H1 (cell line): ENCODE measurements at regions not wholly inside any gene's neighbourhood (a gene's known extent, or its start where the extent isn't known, plus 50 kb on each side); places are given as distances from the start of the nearest gene placed in this dataset.

Source experiments
- CTCF ChIA-PET: fragments of 300-600 bp; sonication (Branson Sonifier 250); formaldehyde crosslinking; loops from one replicate; lab custom pipeline; 2021; ENCODE audit not compliant: partially characterized antibody; lab: Charles Lee
- POLR2A ChIA-PET: fragments of 300-600 bp; sonication (Branson Sonifier 250); formaldehyde crosslinking; loops from one replicate; lab custom pipeline; 2021; ENCODE audit warnings: inconsistent platforms; ENCODE audit not compliant: partially characterized antibody; lab: Charles Lee
- DNase-seq, 2 experiments: peaks; one replicate each; pipeline versions ENCODE4 v3.0.0 to v3.0.0-alpha.2; 2010 to 2022; ENCODE audit warnings: low spot score in 2 of 2, low read depth in 1 of 2, mixed read lengths in 1 of 2
- FAIRE-seq: peaks from 2 replicates; lab custom pipeline; 2011; peaks lifted over from hg19 to GRCh38; lab: Jason Lieb, UNC
- H2AFZ ChIP-seq: 2 replicates; pipeline ENCODE4 v1.8.1; 2012; ENCODE audit warnings: low read length, inconsistent platforms
- H2AK5ac ChIP-seq: 2 replicates; pipeline ENCODE4 v1.6.1; 2013; ENCODE audit warnings: low read depth, low read length
- H2BK120ac ChIP-seq: replicated peaks from 2 replicates; pipeline ENCODE3; 2013; ENCODE audit warnings: low read depth, low read length, inconsistent platforms
- H2BK12ac ChIP-seq: 2 replicates; pipeline ENCODE4 v1.6.1; 2013; ENCODE audit warnings: low read depth, low read length
- H2BK15ac ChIP-seq: 2 replicates; pipeline ENCODE4 v1.6.1; 2013; ENCODE audit warnings: low read length
- H2BK20ac ChIP-seq: 2 replicates; pipeline ENCODE4 v1.6.1; 2013; ENCODE audit warnings: low read length
- H2BK5ac ChIP-seq: 2 replicates; pipeline ENCODE4 v1.6.1; 2013; ENCODE audit warnings: low read depth, low read length
- H3K14ac ChIP-seq: 2 replicates; pipeline ENCODE4 v1.6.1; 2013; ENCODE audit warnings: inconsistent platforms; ENCODE audit not compliant: insufficient read length
- H3K18ac ChIP-seq: 2 replicates; pipeline ENCODE4 v1.6.1; 2013; ENCODE audit warnings: low read length; ENCODE audit errors: extremely low read depth
- H3K23ac ChIP-seq: 2 replicates; pipeline ENCODE4 v1.6.1; 2013; ENCODE audit warnings: inconsistent platforms; ENCODE audit not compliant: insufficient read length
- H3K23me2 ChIP-seq: 2 replicates; pipeline ENCODE4 v1.6.1; 2013; ENCODE audit warnings: low read depth, low read length
- H3K27ac ChIP-seq: 2 replicates; pipeline ENCODE4 v1.6.1; 2011; ENCODE audit warnings: low read depth, low read length, inconsistent platforms
- H3K27me3 ChIP-seq, 4 experiments: replicated peaks in 1 of 4; 1 replicate in 1 of 4; 2 replicates in 3 of 4; pipeline versions ENCODE4 v1.6.1 to v1.8.1; 2011 to 2013; ENCODE audit warnings: low read length in 3 of 4, mild to moderate bottlenecking in 3 of 4, inconsistent platforms in 2 of 4, mixed read lengths in 2 of 4, moderate library complexity in 1 of 4; ENCODE audit not compliant: control insufficient read depth in 3 of 4, insufficient read depth in 3 of 4; ENCODE audit errors: extremely low read depth in 1 of 4
- H3K36me3 ChIP-seq, 4 experiments: 2 replicates each; pipeline versions ENCODE4 v1.6.1 to v1.8.1; 2011 to 2013; ENCODE audit warnings: mild to moderate bottlenecking in 4 of 4, low read length in 3 of 4, moderate library complexity in 2 of 4, control low read depth in 1 of 4, inconsistent platforms in 1 of 4; ENCODE audit not compliant: insufficient read depth in 4 of 4, control insufficient read depth in 2 of 4
- H3K4ac ChIP-seq: replicated peaks from 2 replicates; pipeline ENCODE3; 2013; ENCODE audit warnings: low read length, low read depth, mixed read lengths, inconsistent platforms; ENCODE audit not compliant: insufficient read length
- H3K4me1 ChIP-seq, 4 experiments: replicated peaks in 1 of 4; 1 replicate in 1 of 4; 2 replicates in 3 of 4; pipeline versions ENCODE4 v1.6.1 to v1.8.1; 2011 to 2013; ENCODE audit warnings: low read length in 3 of 4, inconsistent platforms in 2 of 4, mixed read lengths in 1 of 4; ENCODE audit not compliant: insufficient read depth in 4 of 4, control insufficient read depth in 3 of 4
- H3K4me2 ChIP-seq, 2 experiments: 2 replicates each; pipeline versions ENCODE4 v1.6.1 to v1.8.1; 2011 to 2013; ENCODE audit warnings: low read depth in 2 of 2, low read length in 2 of 2, control low read depth in 1 of 2, inconsistent platforms in 1 of 2, mild to moderate bottlenecking in 1 of 2; ENCODE audit not compliant: insufficient read depth in 1 of 2
- H3K4me3 ChIP-seq, 4 experiments: fragments of 200-600, 300-600 bp in 1 of 4; sonication (generic), shearing (Covaris generic), sonication (Bioruptor Twin) in 1 of 4; 2 replicates each; pipeline versions ENCODE4 v1.5.1 to v1.8.1; 2011 to 2016; ENCODE audit warnings: low read length in 4 of 4, low read depth in 3 of 4, control low read depth in 2 of 4, inconsistent platforms in 2 of 4, mild to moderate bottlenecking in 2 of 4, mixed read lengths in 1 of 4, moderate library complexity in 1 of 4; ENCODE audit not compliant: insufficient read depth in 2 of 4; ENCODE audit errors: extremely low read depth in 1 of 4
- H3K56ac ChIP-seq: replicated peaks from 2 replicates; pipeline ENCODE3; 2013; ENCODE audit warnings: low read depth, mild to moderate bottlenecking, mixed read lengths, low read length, inconsistent platforms; ENCODE audit not compliant: insufficient read length
- H3K79me1 ChIP-seq: 2 replicates; pipeline ENCODE4 v1.6.1; 2013; ENCODE audit warnings: low read depth, low read length, control low read depth
- H3K79me2 ChIP-seq, 2 experiments: 2 replicates each; pipeline versions ENCODE4 v1.6.1 to v1.8.1; 2012 to 2013; ENCODE audit warnings: low read length in 2 of 2, mild to moderate bottlenecking in 2 of 2, inconsistent platforms in 1 of 2; ENCODE audit not compliant: insufficient read depth in 2 of 2, control insufficient read depth in 1 of 2
- H3K9ac ChIP-seq, 4 experiments: replicated peaks in 1 of 4; 1 replicate in 1 of 4; 2 replicates in 3 of 4; pipeline versions ENCODE4 v1.6.1 to v1.8.1; 2011 to 2013; ENCODE audit warnings: low read depth in 3 of 4, low read length in 3 of 4, control low read depth in 2 of 4, mild to moderate bottlenecking in 2 of 4, moderate library complexity in 2 of 4, inconsistent platforms in 1 of 4; ENCODE audit errors: extremely low read depth in 1 of 4
- H3K9me3 ChIP-seq, 2 experiments: 2 replicates each; pipeline versions ENCODE4 v1.6.1 to v1.8.1; 2012 to 2013; ENCODE audit warnings: mild to moderate bottlenecking in 2 of 2, moderate library complexity in 2 of 2, control low read depth in 1 of 2, inconsistent platforms in 1 of 2, low read depth in 1 of 2, low read length in 1 of 2, mixed read lengths in 1 of 2; ENCODE audit not compliant: insufficient read depth in 2 of 2
- H4K20me1 ChIP-seq, 2 experiments: replicated peaks in 1 of 2; 2 replicates each; pipeline versions ENCODE3 to v1.8.1; 2011 to 2013; ENCODE audit warnings: inconsistent platforms in 2 of 2, low read length in 2 of 2, mild to moderate bottlenecking in 1 of 2; ENCODE audit not compliant: insufficient read depth in 2 of 2, control insufficient read depth in 1 of 2
- H4K5ac ChIP-seq: 2 replicates; pipeline ENCODE4 v1.6.1; 2013; ENCODE audit warnings: low read length, low read depth, mixed read lengths, inconsistent platforms; ENCODE audit not compliant: insufficient read length
- H4K8ac ChIP-seq: 2 replicates; pipeline ENCODE4 v1.8.0; 2013; ENCODE audit warnings: mild to moderate bottlenecking, moderate library complexity, low read length, inconsistent platforms; ENCODE audit not compliant: insufficient read depth; ENCODE audit errors: extremely low read depth
- H4K91ac ChIP-seq: replicated peaks from 2 replicates; pipeline ENCODE3; 2013; ENCODE audit warnings: low read length, mixed read lengths, inconsistent platforms; ENCODE audit not compliant: insufficient read length
- CREB1 ChIP-seq: IDR thresholded peaks from 2 replicates; pipeline ENCODE4 v1.6.1; 2012; ENCODE audit warnings: inconsistent platforms
- CTBP2 ChIP-seq: IDR thresholded peaks from 2 replicates; pipeline ENCODE4 v1.7.0; 2011; ENCODE audit warnings: borderline replicate concordance, mild to moderate bottlenecking, moderate library complexity, mixed read lengths, low read length; ENCODE audit not compliant: insufficient read depth, insufficient read length
- EP300 ChIP-seq, 2 experiments: IDR thresholded peaks; 1 replicate in 1 of 2; 2 replicates in 1 of 2; pipeline ENCODE4 v1.6.1; 2011 to 2012; ENCODE audit warnings: low read depth in 2 of 2, low read length in 2 of 2, mild to moderate bottlenecking in 2 of 2, borderline replicate concordance in 1 of 2, inconsistent platforms in 1 of 2, moderate library complexity in 1 of 2
- HDAC2 ChIP-seq, 2 experiments: fragments of 300-600 bp in 1 of 2; sonication (generic) in 1 of 2; IDR thresholded peaks; 2 replicates each; pipeline ENCODE4 v1.6.1; 2011 to 2012; ENCODE audit warnings: low read depth in 2 of 2, low read length in 2 of 2, mild to moderate bottlenecking in 2 of 2, moderate library complexity in 2 of 2, borderline replicate concordance in 1 of 2, inconsistent platforms in 1 of 2
- HDAC6 ChIP-seq: IDR thresholded peaks from one replicate; pipeline ENCODE4 v1.7.1; 2012; ENCODE audit warnings: low read depth, mild to moderate bottlenecking, inconsistent platforms, low read length, moderate library complexity
- KDM4A ChIP-seq: IDR thresholded peaks from one replicate; pipeline ENCODE4 v1.7.1; 2012; ENCODE audit warnings: low read depth, mild to moderate bottlenecking, moderate library complexity, low read length, inconsistent platforms; ENCODE audit not compliant: severe bottlenecking
- MAFK ChIP-seq: IDR thresholded peaks from 2 replicates; pipeline ENCODE4 v1.6.1; 2012; ENCODE audit warnings: low read depth, mild to moderate bottlenecking, improper control_type of control experiment, low read length
- POU5F1 ChIP-seq: IDR thresholded peaks from 2 replicates; pipeline ENCODE4 v1.6.1; 2011; ENCODE audit warnings: low read depth, mild to moderate bottlenecking, low read length, moderate library complexity
- RBBP5 ChIP-seq: IDR thresholded peaks from 2 replicates; pipeline ENCODE4 v1.7.1; 2012; ENCODE audit warnings: low read depth, mild to moderate bottlenecking, inconsistent platforms, low read length, moderate library complexity, borderline replicate concordance
- RNF2 ChIP-seq: fragments of 200-900, 300-1000 bp; sonication (generic); IDR thresholded peaks from 2 replicates; pipeline ENCODE4 v1.7.1; 2016; ENCODE audit warnings: borderline replicate concordance, low read depth, mild to moderate bottlenecking, antibody characterized with exemption, low read length; ENCODE audit not compliant: poor library complexity, severe bottlenecking; ENCODE audit errors: missing control alignments
- SAP30 ChIP-seq: fragments of 300-600 bp; sonication (generic); IDR thresholded peaks from 2 replicates; pipeline ENCODE4 v1.7.1; 2012; ENCODE audit warnings: low read length, moderate library complexity, mild to moderate bottlenecking, inconsistent platforms; ENCODE audit not compliant: insufficient read depth, insufficient replicate concordance
- SP2 ChIP-seq: IDR thresholded peaks from 2 replicates; pipeline ENCODE4 v1.6.1; 2012; ENCODE audit warnings: mild to moderate bottlenecking, low read length, inconsistent platforms
- TAF1 ChIP-seq: IDR thresholded peaks from 2 replicates; pipeline ENCODE4 v1.6.1; 2011; ENCODE audit warnings: mild to moderate bottlenecking, low read depth, low read length
- YY1 ChIP-seq: IDR thresholded peaks from 2 replicates; pipeline ENCODE4 v1.6.1; 2011; ENCODE audit warnings: low read depth, mild to moderate bottlenecking, low read length
- WGBS, 2 experiments: shearing (Covaris generic) in 1 of 2; methylation state at CpG; one replicate each; pipeline versions ENCODE4 v1.1.6 to v1.1.7; 2013 to 2015; ENCODE audit warnings: low lambda C conversion rate in 2 of 2, mixed read lengths in 2 of 2, inconsistent platforms in 1 of 2, low coverage in 1 of 2, missing lambda C conversion rate in 1 of 2; ENCODE audit not compliant: insufficient replicate concordance in 2 of 2, insufficient coverage in 1 of 2, insufficient read length in 1 of 2; ENCODE audit errors: extremely low coverage in 1 of 2, missing lambda C conversion rate in 1 of 2; 5-methylcytosine and 5-hydroxymethylcytosine counted together

GRCh38 chr11:131305005-131305404, 65.4 kb upstream of the NTM start:
- Histone ChIP-seq H3K23me2 (no peaks in the 10 kb centered on the region), H2AK5ac (no peak overlapping the region), H2BK20ac (no peak overlapping the region), H3K9ac (no peak overlapping the region), H3K4me1 (no peaks in the 10 kb centered on the region), H3K56ac (no peak overlapping the region), H4K91ac (no peak overlapping the region), H3K36me3 (peaks cover 0 to 7% (median 2%) of the 10 kb centered on the region in 4 experiments; a peak in 5 of 8 replicates), H3K23ac (no peak overlapping the region), H4K20me1 (peaks cover 0 to 3% of the 10 kb centered on the region in 2 experiments), H3K4ac (no peak overlapping the region), H2BK5ac (no peak overlapping the region), H2AFZ (no peak overlapping the region), H3K4me2 (no peak overlapping the region), H2BK120ac (no peak overlapping the region), H4K5ac (no peak overlapping the region), H3K18ac (no peak overlapping the region), H3K27me3 (no peaks in the 10 kb centered on the region), H3K79me2 (no peaks in the 10 kb centered on the region), H3K4me3 (no peak overlapping the region), H3K79me1 (peaks cover 1% of the 10 kb centered on the region; the same call in 1 of the 2 replicates), H4K8ac (no peak overlapping the region), H2BK12ac (no peak overlapping the region), H2BK15ac (no peak overlapping the region), H3K27ac (no peak overlapping the region), H3K14ac (no peak overlapping the region), H3K9me3 (no peaks in the 10 kb centered on the region)
- WGBS, 2 experiments, result 97% methylated on average over 3 of the region's 3 CpGs; no CpG with 5 or more reads in 1 of the 2 experiments
- ChIA-PET CTCF (interaction anchor here (0.7 to 2.7 kb wide), 9 partner anchors 9 to 809 kb away, joined by 3 to 13 read pairs (median 3); no protein-coding TSS in a partner anchor), POLR2A (interaction anchor here (0.8 to 3.4 kb wide), 9 partner anchors 8 to 58 kb away, joined by 3 to 15 read pairs (median 5); no protein-coding TSS in a partner anchor)
- DNase-seq (no peak), FAIRE-seq (no peak)
- TF ChIP-seq SAP30, result no peak
- no peak for TF ChIP-seq TAF1
- no peak for TF ChIP-seq CREB1
- TF ChIP-seq CTBP2, result no peak
- TF ChIP-seq HDAC6, result no peak
- no peak for TF ChIP-seq RNF2
- no peak for TF ChIP-seq POU5F1
- no peak for TF ChIP-seq YY1
- TF ChIP-seq EP300 (IDR thresholded peaks at IDR 0.05; ENCODE audit: borderline replicate concordance in 1 of 2, low read depth in 2 of 2, low read length in 2 of 2), result no peak
- no peak for TF ChIP-seq MAFK
- TF ChIP-seq HDAC2 (IDR thresholded peaks at IDR 0.05; ENCODE audit: borderline replicate concordance in 1 of 2, low read depth in 2 of 2, low read length in 2 of 2), result no peak
- TF ChIP-seq RBBP5, result no peak
- TF ChIP-seq KDM4A, result no peak
- TF ChIP-seq SP2, result no peak
